AG09319 (cell line): ENCODE measurements at regions not wholly inside any gene's neighbourhood (a gene's known extent, or its start where the extent isn't known, plus 50 kb on each side); places are given as distances from the start of the nearest gene placed in this dataset.
"Not testable (repeated sequence)": the region's sequence is repeated elsewhere in the genome, so short reads cannot be mapped to it uniquely, and the experiment has no call there.

Experiments used
- DNase-seq: peaks from one replicate; pipeline ENCODE4 v3.0.0-alpha.2; 2010; ENCODE audit warnings: low read depth; ENCODE audit errors: extremely low read depth
- TF ChIP-seq, protein P1 (sequence below): IDR thresholded peaks from 2 replicates; pipeline ENCODE4 v1.5.1; 2011; ENCODE audit warnings: low read depth, mild to moderate bottlenecking, inconsistent platforms, low read length, moderate library complexity

DNA sequence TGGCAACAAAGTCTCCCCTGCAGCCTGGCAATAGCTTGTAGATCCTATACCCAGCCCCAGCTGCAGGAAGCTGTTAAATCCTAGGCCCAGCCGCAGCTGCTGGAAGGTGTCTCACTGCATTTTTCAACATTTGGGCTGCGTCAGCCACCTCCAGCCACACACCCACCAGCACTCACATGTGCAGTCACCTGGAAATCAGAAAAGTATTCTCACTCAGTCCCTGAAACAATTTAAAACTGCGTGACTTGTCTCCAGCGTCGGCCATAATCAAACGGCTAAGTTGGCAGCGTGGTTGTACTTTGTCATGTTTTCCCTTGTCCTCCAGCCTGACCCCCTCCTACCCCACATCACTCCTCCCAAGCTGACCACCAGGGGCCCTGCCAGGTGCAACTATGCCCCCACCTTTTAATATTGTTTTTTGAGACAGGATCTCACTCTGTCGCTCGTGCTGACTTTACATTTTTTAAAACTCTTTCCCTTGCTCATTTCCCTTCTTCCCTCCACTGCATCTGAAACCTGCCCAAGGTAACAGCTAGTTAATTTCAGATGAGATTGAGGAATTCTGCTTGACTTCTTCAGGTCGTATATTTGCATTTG, 97.2 kb upstream of the FRG1 start:
- TF ChIP-seq, protein P1, sequence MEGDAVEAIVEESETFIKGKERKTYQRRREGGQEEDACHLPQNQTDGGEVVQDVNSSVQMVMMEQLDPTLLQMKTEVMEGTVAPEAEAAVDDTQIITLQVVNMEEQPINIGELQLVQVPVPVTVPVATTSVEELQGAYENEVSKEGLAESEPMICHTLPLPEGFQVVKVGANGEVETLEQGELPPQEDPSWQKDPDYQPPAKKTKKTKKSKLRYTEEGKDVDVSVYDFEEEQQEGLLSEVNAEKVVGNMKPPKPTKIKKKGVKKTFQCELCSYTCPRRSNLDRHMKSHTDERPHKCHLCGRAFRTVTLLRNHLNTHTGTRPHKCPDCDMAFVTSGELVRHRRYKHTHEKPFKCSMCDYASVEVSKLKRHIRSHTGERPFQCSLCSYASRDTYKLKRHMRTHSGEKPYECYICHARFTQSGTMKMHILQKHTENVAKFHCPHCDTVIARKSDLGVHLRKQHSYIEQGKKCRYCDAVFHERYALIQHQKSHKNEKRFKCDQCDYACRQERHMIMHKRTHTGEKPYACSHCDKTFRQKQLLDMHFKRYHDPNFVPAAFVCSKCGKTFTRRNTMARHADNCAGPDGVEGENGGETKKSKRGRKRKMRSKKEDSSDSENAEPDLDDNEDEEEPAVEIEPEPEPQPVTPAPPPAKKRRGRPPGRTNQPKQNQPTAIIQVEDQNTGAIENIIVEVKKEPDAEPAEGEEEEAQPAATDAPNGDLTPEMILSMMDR = no peak
- DNase-seq = no peak

DNA sequence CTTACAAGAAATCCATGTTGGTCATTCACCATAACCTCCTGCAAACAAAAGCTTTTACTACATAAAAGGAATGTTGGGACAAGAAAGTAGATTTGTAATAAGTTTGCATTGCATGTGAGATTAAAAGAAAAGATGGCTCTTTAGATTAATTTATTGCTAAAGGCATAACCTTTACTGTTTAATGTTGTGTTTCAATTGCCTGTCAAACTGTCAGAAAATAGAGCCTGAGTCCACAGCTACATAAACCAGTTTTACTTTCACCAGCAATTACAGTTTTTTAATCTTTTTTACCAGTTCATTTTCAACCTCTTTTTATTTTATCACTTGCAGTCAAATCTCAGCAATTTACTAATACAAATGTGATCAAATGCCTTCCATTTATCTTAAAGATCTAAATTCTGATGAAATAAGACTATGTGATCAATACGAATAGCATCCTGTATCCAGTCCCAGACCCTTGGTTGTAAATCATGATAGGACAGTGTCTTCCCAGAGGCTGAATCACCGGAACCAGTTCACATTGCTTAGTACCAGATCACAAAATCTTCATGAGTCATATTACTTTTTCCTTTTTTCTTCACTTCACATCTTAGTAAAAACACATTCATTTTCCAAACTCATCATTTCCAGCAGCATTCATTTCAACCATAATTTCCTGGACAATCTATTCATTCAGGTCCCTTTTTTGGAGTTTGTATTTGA, 95.4 kb upstream of the FRG1 start:
- DNase-seq = no peak
- TF ChIP-seq, protein P1 = no peak

DNA sequence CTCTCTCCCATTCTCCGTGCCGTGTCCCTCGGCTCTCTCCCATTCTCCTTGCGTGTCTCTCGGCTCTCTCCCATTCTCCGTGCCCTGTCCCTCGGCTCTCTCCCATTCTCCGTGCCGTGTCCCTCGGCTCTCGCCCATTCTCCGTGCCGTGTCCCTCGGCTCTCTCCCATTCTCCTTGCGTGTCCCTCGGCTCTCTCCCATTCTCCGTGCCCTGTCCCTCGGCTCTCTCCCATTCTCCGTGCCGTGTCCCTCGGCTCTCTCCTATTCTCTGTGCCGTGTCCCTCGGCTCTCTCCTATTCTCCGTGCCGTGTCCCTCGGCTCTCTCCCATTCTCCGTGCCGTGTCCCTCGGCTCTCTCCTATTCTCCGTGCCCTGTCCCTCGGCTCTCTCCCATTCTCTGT, 94.6 kb upstream of the FRG1 start:
- DNase-seq = not testable (repeated sequence)

DNA sequence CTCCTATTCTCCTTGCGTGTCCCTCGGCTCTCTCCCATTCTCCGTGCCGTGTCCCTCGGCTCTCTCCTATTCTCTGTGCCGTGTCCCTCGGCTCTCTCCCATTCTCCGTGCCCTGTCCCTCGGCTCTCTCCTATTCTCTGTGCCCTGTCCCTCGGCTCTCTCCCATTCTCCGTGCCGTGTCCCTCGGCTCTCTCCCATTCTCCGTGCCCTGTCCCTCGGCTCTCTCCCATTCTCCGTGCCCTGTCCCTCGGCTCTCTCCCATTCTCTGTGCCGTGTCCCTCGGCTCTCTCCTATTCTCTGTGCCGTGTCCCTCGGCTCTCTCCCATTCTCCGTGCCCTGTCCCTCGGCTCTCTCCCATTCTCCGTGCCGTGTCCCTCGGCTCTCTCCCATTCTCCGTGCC, 94.1 kb upstream of the FRG1 start:
- DNase-seq = not testable (repeated sequence)

DNA sequence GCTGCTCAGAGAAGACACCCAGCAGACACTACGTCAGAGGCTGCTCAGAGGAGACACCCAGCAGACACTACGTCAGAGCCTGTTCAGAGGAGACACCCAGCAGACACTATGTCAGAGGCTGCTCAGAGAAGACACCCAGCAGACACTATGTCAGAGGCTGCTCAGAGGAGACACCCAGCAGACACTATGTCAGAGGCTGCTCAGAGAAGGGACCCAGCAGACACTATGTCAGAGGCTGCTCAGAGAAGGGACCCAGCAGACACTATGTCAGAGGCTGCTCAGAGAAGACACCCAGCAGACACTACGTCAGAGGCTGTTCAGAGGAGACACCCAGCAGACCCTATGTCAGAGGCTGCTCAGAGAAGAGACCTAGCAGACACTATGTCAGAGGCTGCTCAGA, 92.0 kb upstream of the FRG1 start:
- DNase-seq = not testable (repeated sequence)

DNA sequence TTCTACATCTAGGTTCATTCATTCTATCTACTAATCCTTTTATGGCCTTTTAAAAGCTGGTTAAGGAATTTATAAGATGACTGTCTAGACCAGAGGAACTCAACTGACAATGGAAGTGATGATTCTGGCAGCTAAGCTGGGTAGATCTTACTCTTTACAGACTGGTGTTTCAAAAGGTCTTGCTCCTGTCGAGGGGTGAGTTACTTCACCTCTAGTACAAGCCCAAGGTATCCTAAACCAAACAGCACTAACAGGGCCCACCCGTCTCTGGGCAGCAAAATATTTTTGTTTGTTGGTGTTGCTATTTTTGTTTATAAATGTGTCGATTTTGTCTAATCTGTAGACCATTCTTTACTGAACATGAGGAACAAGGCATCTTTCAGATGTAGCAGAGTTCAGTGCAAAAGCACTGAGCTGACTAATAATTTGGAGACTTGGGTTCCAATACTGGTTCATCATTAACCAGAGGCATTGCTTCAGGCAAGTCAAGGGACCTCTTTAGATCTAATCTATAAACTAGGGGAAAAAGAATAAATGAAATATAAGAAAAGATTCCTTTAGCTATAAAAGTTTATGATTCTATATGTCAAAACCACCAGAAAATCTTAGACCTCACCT, 90.3 kb upstream of the FRG1 start:
- no peak for DNase-seq
- TF ChIP-seq, protein P1 = no peak

DNA sequence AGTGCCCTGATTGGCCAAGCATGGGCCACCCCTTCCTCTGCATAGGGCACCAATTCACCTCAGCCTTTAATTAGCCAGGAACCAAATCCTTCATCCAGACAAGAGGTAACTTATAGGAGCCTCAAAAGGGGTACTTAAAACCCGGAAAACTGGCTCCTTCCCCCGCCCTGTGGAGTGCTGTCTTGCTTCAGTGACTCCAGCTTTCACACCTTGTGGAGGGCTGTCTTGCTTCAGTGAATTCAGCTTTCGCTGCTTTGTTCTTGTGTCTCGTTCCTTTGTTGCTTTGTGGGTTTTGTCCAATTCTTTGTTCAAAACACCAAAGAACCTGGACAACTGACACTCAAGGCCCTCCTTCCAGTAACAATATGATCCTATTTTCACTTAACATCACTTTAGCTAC, 82.2 kb upstream of the FRG1 start:
- TF ChIP-seq, protein P1 = no peak
- DNase-seq = no peak

DNA sequence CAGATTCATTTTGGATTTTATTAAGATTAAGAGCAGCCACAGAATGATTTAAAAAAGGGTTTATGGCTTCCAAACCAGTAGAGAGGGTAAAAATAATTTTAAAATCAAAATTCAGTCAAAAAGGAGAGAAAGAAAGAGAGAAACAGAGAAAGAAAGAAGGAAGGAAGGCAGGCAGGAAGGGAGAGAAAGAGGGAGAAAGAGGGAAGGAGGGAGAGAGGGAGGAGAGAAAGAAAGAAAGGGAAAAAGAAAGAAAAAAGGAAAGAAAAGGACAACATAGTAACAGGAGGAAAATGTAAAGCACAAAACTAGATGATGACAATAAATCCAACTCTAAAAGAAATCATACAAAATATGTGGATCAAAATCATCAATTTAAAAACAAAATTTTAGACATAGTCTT, 79.6 kb upstream of the FRG1 start:
- TF ChIP-seq, protein P1 = no peak
- DNase-seq = no peak

DNA sequence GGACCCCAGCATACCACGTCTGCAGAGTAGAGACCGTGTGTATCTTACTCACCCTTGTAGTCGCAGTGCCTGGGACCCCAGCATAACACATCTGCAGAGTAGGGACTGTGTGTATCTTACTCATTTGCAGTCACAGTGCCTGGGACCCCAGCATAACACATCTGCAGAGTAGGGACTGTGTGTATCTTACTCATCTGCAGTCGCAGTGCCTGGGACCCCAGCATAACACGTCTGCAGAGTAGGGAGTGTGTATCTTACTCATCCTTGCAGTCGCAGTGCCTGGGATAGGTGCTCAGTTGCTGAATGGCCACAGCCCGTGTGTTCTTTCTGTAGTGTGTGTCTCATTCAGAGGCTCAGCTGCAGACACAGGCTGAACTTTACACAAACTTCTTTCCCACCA, 71.4 kb upstream of the FRG1 start:
- TF ChIP-seq, protein P1 = no peak
- no peak for DNase-seq
